GM12801 (cell line): ENCODE measurements at regions not wholly inside any gene's neighbourhood (a gene's known extent, or its start where the extent isn't known, plus 50 kb on each side); places are given as distances from the start of the nearest gene placed in this dataset.

ENCODE experiments used
- CTCF ChIP-seq: IDR thresholded peaks from one replicate; pipeline ENCODE4 v1.5.1; 2011; ENCODE audit warnings: control low read depth; ENCODE audit not compliant: insufficient read length; ENCODE audit errors: extremely low read depth

GRCh38 chr2:136441979-136442714 lies 323.2 kb upstream of the THSD7B start:
- TF ChIP-seq CTCF: no peak

GRCh38 chr2:136439064-136439676 lies 321.2 kb upstream of the CXCR4 start:
- no peak for TF ChIP-seq CTCF

GRCh38 chr2:136437461-136437860 lies 319.5 kb upstream of the CXCR4 start:
- TF ChIP-seq CTCF: no peak

- TF ChIP-seq CTCF: no peak
Measured at GRCh38 chr2:136436936-136437335, 319.0 kb upstream of the CXCR4 start.

DNA sequence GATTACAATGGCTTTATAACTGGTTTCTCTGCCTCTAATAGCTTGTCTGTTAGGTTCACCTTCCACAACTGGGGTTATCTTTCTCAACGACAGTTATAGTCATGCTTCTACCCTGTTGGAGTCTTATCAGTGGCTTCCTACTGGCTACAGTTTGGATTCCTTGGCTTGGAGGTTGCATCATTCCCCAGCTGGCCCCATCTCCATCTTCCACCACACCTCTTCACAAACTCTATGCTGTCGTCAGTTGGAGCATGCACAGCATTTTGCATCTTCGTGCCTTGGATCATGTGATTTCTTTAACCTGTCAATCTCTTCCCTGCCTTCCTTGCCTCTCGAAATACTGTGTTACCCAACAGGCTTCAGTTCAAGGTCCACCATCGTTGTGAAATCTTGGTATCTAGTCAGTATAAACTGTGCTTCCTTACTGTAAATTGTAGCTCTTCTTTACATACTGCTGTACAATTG lies 316.3 kb upstream of the CXCR4 start:
- no peak for TF ChIP-seq CTCF

- no peak for TF ChIP-seq CTCF
Measured at GRCh38 chr2:136433261-136433660, 315.3 kb upstream of the CXCR4 start.

GRCh38 chr2:136424112-136424511 lies 306.2 kb upstream of the CXCR4 start:
- TF ChIP-seq CTCF: no peak
